HS-27A (cell line): ENCODE measurements at regions not wholly inside any gene's neighbourhood (a gene's known extent, or its start where the extent isn't known, plus 50 kb on each side); places are given as distances from the start of the nearest gene placed in this dataset.
"Not testable (repeated sequence)": the region's sequence is repeated elsewhere in the genome, so short reads cannot be mapped to it uniquely, and the experiment has no call there.

ENCODE experiments used
- DNase-seq: peaks from one replicate; pipeline ENCODE4 v3.0.0-alpha.2; 2012; ENCODE audit warnings: low read depth, missing footprints

DNA sequence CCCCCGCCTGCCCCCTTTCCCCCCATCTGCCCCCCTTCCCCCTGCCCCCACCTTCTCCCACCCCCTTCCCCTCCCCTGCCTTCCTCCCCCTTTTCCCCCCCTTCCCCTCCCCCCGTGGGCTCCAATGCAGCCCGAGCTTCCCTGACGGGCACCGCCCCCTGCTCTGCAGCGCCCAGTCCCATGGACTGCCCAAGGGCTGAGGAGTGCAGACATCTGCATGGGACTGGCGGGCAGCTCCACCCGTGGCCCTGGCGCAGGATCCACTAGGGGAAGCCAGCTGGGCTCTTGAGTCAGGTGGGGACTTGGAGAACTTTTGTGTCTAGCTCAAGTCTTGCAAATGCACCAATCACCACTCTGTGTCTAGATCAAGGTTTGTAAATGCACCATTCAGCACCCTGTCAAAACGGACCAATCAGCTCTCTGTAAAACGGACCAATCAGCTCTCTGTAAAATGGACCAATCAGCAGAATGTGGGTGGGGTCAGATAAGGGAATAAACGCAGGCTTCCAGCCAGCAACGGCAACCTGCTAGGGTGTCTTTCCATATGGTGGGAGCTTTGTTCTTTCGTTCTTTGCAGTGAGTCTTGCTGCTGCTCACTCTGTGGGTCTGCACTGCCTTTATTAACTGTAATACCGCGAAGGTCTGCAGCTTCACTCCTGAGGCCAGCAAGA lies 300.5 kb upstream of the PABPC4L start:
- DNase-seq: no peak

- not testable (repeated sequence) for DNase-seq
Measured at GRCh38 chr4:134501488-134501887, 299.9 kb upstream of the PABPC4L start.

DNA sequence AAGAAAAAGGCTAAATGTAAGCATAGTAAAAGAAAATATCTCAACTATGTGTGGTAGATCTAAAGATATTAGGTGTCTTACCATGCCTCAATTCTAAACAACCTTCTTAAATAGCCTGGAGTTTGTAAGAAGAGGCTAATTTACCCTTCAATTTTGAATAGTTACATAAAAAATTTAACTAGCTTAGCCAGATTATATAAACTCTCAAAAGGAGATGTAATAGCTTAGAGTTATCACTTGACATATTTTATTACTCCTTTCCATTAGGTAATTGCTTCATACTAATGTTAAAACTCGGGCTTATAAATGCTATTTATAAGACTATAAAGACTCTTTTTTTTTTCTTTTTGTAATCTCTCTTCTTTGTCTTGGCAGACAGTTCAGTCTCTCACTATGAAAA lies 297.5 kb upstream of the PABPC4L start:
- DNase-seq: no peak

DNA sequence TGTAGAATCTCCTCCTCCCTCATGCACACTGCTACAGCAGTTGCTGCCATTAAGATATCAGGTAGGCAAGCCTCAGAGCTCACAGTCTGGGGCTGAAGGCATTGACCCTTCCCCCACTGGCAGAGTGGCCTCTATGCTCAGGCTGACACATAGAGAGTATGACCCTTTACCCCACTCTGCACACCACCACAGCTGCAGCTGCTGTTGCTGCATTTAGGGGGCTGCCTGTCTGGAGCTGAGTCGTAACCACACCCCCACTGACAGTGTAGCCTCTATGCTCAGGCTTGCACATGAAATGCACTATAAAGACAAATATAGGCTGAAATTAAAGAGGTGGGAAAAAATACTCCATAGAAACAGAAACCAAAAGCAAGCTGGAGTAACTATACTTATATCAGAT lies 289.3 kb upstream of the PABPC4L start:
- no peak for DNase-seq

DNA sequence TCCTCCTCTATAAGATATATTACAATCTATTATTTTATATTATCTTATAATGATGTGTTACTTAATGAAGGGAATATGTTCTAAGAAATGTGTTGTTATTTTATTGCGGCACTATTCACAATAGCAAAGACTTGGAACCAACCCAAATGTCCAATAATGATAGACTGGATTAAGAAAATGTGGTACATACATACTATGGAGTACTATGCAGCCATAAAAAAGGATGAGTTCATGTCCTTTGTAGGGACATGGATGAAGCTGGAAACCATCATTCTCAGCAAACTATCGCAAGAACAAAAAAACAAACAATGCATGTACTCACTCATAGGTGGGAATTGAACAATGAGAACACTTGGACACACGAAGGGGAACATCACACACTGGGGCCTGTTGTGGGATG lies 281.9 kb upstream of the PABPC4L start:
- not testable (repeated sequence) for DNase-seq

DNA sequence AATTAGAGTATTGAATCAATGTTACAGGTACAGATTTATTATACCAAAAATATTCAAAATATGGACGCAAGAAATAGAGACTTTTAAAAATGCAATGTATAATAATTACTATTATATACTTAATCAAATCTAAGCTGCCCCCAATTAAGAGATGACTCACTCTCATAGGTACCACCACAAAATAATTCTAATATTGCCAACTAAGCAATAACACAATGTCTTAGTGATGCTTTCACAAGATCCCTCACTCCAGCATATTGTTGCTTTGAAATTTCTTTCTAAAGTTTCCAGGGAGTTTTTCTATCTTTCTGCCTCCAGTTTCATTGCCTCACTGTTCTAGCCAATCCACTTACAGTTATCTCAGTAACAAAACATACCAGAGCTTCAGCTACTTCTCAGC lies 270.0 kb upstream of the PABPC4L start:
- DNase-seq: no peak

- DNase-seq: no peak
Measured at GRCh38 chr4:134470544-134470943, 269.0 kb upstream of the PABPC4L start.

- DNase-seq: no peak
Measured at GRCh38 chr4:134465417-134465816, 263.8 kb upstream of the PABPC4L start.

DNA sequence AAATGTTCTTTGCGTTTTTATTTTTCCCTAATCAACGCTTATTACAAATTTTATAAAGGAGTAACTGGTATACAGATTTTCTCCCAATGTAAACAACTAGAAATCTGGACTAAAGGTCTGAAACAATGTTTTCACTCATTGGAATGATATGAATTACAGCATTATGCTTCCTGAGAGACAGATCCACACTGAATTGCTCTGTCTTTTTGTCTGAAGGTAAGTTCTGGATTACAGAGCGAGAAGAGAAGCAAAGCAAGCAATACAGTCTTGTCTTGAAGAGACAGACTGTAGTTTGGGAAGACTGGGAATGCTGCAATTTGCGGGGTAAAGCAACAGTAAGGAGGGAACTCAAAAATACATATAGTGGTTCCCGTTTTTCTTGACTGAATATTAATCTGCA lies 262.2 kb upstream of the PABPC4L start:
- no peak for DNase-seq

DNA sequence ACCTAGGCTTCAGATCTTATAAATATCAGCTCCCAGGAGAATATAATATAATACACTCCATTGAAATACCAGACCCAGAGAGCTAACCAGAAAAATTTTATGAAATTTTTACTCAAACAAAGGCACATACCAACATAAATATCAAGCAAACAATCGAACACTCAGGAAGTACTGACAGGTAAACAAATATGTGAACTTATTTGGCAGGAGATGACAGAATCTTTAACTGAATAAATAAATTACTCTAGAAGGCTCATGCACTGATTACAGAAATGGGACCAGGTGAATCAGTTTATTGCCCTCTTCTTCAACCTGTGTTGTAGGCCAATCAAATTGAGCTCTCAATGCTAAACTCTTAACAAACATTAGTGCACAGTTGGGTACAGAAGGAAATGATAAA lies 225.2 kb upstream of the PABPC4L start:
- DNase-seq: no peak

DNA sequence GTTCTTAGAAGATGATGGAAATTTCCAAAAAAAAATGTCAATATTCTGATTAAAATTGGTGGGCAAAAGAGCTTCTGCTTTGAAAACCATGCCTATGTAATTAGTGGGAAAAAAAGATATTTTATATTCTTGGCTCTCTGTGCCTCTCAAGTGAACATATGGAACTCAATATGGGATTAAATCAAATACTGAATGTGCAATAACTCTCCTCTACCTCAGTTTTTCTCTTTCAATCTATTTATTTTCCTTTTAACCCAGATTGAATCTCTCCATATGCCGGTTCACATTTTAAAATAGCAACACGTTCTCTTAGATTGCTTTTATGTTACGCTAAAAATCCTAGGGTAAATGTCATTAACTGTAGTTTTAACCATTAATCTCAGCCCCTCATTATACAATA lies 224.2 kb upstream of the PABPC4L start:
- no peak for DNase-seq

- no peak for DNase-seq
Measured at GRCh38 chr4:134422776-134423175, 221.2 kb upstream of the PABPC4L start.

DNA sequence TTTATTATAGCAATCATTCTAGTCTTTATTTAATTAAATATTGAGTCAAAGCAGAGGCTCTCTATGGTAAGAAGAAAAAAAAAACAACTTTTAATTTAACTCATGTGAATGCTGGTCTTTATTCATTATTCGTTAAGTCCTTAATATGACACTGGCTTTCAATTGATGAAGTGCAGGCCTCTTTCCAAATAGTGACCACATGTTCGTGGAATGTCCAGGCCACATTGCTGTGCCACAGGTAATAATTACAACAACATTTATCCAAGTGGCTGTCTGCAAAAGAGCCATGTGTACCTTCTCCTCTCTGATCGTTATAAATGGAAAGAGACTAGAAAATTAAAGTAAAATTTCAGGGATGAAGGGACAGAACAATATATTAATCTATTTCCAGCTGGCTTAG lies 220.1 kb upstream of the PABPC4L start:
- no peak for DNase-seq

GRCh38 chr4:134408897-134409296 lies 207.3 kb upstream of the PABPC4L start:
- DNase-seq: no peak

DNA sequence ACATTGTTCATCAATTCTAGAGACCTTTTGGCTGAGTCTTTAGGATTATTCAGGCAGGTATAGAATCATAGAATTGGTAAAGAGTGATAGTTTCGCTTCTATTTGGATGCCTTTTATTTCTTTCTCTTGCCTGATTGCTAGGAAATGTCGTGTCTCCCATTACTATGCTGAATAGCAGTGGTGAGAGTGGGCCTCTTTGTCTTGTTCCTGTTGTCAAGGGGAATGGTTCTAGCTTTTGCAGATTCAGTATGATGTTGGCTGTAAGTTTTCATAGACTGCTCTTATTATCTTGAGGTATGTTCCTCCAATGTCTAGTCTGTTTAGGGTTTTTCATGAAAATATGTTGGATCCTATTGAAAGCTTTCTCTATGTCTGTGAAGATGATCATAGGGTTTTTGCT lies 200.2 kb upstream of the PABPC4L start:
- DNase-seq: no peak

GRCh38 chr4:134393592-134393991 lies 192.0 kb upstream of the PABPC4L start:
- DNase-seq: no peak

- DNase-seq: no peak
Measured at GRCh38 chr4:134390319-134390718, 188.7 kb upstream of the PABPC4L start.

- DNase-seq: no peak
Measured at GRCh38 chr4:134388351-134388750, 186.8 kb upstream of the PABPC4L start.

GRCh38 chr4:134382478-134383227 lies 181.1 kb upstream of the PABPC4L start:
- no peak for DNase-seq

DNA sequence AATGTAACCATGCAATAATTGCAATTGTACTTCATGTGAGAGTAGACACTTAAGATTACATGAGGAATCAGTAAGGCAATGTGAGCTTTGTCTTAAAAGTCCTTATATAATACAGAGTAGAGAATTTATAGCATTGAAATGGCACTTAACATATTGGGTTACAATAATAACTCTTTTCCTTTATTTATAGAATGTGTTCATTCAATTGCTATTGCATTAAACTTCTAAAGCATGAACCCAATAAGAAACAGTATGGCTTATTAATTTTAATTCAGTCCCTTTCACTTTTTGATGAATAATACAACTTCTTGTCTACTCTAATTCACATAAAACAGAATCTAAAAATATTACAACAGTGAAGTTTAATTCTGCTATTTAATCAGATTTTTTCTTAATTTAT lies 174.2 kb upstream of the PABPC4L start:
- no peak for DNase-seq

GRCh38 chr4:134365852-134366251 lies 164.3 kb upstream of the PABPC4L start:
- no peak for DNase-seq

- no peak for DNase-seq
Measured at GRCh38 chr4:134364928-134365327, 163.3 kb upstream of the PABPC4L start.

GRCh38 chr4:134345244-134345643 lies 143.7 kb upstream of the PABPC4L start:
- no peak for DNase-seq

DNA sequence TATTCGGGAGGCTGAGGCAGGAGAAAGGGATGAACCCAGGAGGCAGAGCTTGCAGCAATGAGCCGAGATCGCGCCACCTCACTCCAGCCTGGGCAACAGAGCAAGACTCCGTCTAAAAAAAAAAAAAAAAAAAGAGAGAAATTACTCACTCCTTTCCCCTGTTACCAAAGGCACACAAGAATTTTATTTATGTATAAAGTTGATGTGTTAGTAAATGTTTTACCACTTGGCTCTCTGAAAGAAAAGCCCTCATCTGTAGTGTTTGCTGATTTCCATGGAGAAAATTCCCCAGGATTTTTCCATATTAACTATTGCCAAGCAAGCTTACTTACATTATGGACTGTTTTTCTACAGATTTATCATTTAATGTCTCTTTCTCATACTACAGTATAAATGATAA lies 142.1 kb upstream of the PABPC4L start:
- DNase-seq: no peak
